ENCODE measurements at regions not wholly inside any gene's neighbourhood (a gene's known extent, or its start where the extent isn't known, plus 50 kb on each side); places are given as distances from the start of the nearest gene placed in this dataset.

GRCh38 chr3:148367756-148368155 is 329.9 kb upstream of the AGTR1 start:
- Histone ChIP-seq H3K36me3 (no peaks in the 10 kb centered on the region), H3K9me3 (no peaks in the 10 kb centered on the region), H3K27ac (no peak overlapping the region), H3K4me3 (no peak overlapping the region), H3K27me3 (no peaks in the 10 kb centered on the region), H3K4me1 (no peaks in the 10 kb centered on the region)
- TF ChIP-seq, protein P1, sequence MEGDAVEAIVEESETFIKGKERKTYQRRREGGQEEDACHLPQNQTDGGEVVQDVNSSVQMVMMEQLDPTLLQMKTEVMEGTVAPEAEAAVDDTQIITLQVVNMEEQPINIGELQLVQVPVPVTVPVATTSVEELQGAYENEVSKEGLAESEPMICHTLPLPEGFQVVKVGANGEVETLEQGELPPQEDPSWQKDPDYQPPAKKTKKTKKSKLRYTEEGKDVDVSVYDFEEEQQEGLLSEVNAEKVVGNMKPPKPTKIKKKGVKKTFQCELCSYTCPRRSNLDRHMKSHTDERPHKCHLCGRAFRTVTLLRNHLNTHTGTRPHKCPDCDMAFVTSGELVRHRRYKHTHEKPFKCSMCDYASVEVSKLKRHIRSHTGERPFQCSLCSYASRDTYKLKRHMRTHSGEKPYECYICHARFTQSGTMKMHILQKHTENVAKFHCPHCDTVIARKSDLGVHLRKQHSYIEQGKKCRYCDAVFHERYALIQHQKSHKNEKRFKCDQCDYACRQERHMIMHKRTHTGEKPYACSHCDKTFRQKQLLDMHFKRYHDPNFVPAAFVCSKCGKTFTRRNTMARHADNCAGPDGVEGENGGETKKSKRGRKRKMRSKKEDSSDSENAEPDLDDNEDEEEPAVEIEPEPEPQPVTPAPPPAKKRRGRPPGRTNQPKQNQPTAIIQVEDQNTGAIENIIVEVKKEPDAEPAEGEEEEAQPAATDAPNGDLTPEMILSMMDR (IDR thresholded peaks at IDR 0.05): no peak
- no peak for TF ChIP-seq POLR2A (IDR thresholded peaks at IDR 0.05)
- intact Hi-C loops (cut with DNase I): no loop called here
- 38 to 46% methylated on average over 1 of the region's 1 CpG for WGBS, 2 donors
- DNase-seq: no peak

DNA sequence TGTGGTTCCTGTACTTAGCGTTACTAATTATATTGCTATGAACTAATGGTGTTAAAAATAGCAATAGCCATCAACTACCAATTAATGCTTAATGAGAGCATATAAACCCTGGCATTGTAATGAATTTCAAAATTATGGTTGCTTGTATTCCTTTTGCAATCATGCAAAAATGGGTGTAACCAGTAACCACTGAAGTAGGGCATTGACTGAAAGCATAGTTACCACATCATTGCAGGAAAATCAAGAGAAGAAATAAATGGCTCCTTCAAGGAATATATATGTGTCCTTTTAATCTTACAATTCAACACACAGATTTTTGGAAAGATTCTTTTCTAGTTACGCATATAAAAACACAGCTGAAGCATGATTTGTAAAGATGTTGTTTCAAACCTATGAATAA is 328.3 kb upstream of the AGTR1 start:
- Histone ChIP-seq H3K36me3 (no peaks in the 10 kb centered on the region), H3K27ac (no peak overlapping the region), H3K27me3 (no peaks in the 10 kb centered on the region), H3K9me3 (no peaks in the 10 kb centered on the region), H3K4me1 (no peaks in the 10 kb centered on the region), H3K4me3 (no peak overlapping the region)
- no peak for DNase-seq
- intact Hi-C loops (cut with DNase I): no loop called here
- WGBS, 2 donors: 83 to 87% methylated on average over 2 of the region's 2 CpGs
- no peak for TF ChIP-seq POLR2A (IDR thresholded peaks at IDR 0.05)
- TF ChIP-seq, protein P1 (IDR thresholded peaks at IDR 0.05): no peak

- intact Hi-C loops (cut with DNase I): no loop called here
- Histone ChIP-seq H3K36me3 (no peaks in the 10 kb centered on the region), H3K27ac (no peak overlapping the region), H3K4me1 (no peaks in the 10 kb centered on the region), H3K4me3 (no peak overlapping the region), H3K27me3 (no peaks in the 10 kb centered on the region), H3K9me3 (no peaks in the 10 kb centered on the region)
- DNase-seq: no peak
- WGBS, 2 donors: 74 to 76% methylated on average over 2 of the region's 2 CpGs
- TF ChIP-seq POLR2A (IDR thresholded peaks at IDR 0.05): no peak
- TF ChIP-seq, protein P1 (IDR thresholded peaks at IDR 0.05): no peak
Measured at GRCh38 chr3:148372206-148372875, 325.4 kb upstream of the AGTR1 start.

GRCh38 chr3:148373961-148374360 is 323.7 kb upstream of the AGTR1 start:
- Histone ChIP-seq H3K27ac (no peak overlapping the region), H3K27me3 (no peaks in the 10 kb centered on the region), H3K36me3 (no peaks in the 10 kb centered on the region), H3K4me3 (no peak overlapping the region), H3K9me3 (no peaks in the 10 kb centered on the region), H3K4me1 (no peaks in the 10 kb centered on the region)
- TF ChIP-seq, protein P1 (IDR thresholded peaks at IDR 0.05): no peak
- no peak for TF ChIP-seq POLR2A (IDR thresholded peaks at IDR 0.05)
- no peak for DNase-seq
- intact Hi-C loops (cut with DNase I): no loop called here

DNA sequence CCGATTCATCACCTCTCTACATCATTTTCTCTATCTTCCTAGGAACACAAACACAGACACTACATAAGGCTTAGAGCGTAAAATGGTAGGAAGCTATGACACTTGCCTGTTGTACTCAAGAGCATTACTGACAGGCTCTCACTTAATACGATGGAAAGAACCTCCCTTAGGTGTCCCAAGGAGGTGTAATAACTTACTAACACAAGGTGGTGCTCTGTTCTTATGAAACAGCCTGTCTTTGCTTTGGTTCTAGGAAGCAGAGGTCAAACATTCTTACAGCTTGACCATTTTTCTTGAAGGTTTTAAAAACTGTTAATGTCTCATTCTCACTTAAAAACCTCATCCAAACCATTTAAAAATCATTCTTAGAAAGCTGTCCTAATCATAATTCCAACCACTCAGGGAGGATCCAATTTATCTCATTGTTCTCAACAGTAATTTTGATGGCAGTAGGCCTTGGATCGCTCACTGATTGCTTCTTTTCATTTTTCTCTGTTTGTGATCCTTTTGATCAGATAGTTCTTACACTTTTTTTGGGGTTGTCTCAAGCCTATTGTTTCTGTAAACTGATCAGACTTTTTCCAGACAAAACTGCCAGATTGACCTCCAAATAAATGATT is 317.8 kb upstream of the AGTR1 start:
- Histone ChIP-seq H3K9me3 (no peaks in the 10 kb centered on the region), H3K36me3 (no peaks in the 10 kb centered on the region), H3K4me3 (no peak overlapping the region), H3K27ac (no peak overlapping the region), H3K4me1 (no peaks in the 10 kb centered on the region), H3K27me3 (no peaks in the 10 kb centered on the region)
- intact Hi-C loops (cut with DNase I): no loop called here
- DNase-seq: no peak
- no peak for TF ChIP-seq POLR2A (IDR thresholded peaks at IDR 0.05)
- TF ChIP-seq, protein P1 (IDR thresholded peaks at IDR 0.05): peak in 2 of 6 experiments; percentile 7 to 9
- WGBS, 2 donors: 58 to 76% methylated on average over 4 of the region's 4 CpGs

All from esophagus squamous epithelium (tissue), 5 donors.